Natural killer cell treated with Interleukin-12 subunit alpha and Interleukin-12 subunit beta and Interleukin-15 and Interleukin-18, amount 100 ng/mL, for 72 hours (primary cell): ENCODE measurements at regions not wholly inside any gene's neighbourhood (a gene's known extent, or its start where the extent isn't known, plus 50 kb on each side); places are given as distances from the start of the nearest gene placed in this dataset.
A peak's percentile ranks its signal among the peaks of the same experiment; 100 is the strongest.

ENCODE experiments used
- ATAC-seq, 2 donors: fragments of 150-1000 bp; cut with Tn5 transposase in 1 of 2; sonication (Bioruptor Pico), chemical (Tn5 transposase) in 1 of 2; 2 replicates each; pipeline ENCODE4 v1.10.0; 2021
- DNase-seq: peaks from one replicate; pipeline ENCODE4 v3.0.0; 2022; ENCODE audit warnings: low spot score
- H3K27ac Mint-ChIP-seq, 2 donors: 1 replicate in 1 of 2; 2 replicates in 1 of 2; pipeline ENCODE4 v1.8.0; 2022; ENCODE audit warnings: mixed read lengths in 2 of 2, mild to moderate bottlenecking in 1 of 2, moderate library complexity in 1 of 2
- H3K27me3 Mint-ChIP-seq, 2 donors: 1 replicate in 1 of 2; 2 replicates in 1 of 2; pipeline ENCODE4 v1.8.0; 2022; ENCODE audit warnings: mixed read lengths in 2 of 2
- H3K36me3 Mint-ChIP-seq: one replicate; pipeline ENCODE4 v1.8.0; 2022; ENCODE audit warnings: mixed read lengths
- H3K4me1 Mint-ChIP-seq, 2 donors: 1 replicate in 1 of 2; 2 replicates in 1 of 2; pipeline ENCODE4 v1.8.0; 2022; ENCODE audit warnings: low read depth in 2 of 2, mixed read lengths in 2 of 2, mild to moderate bottlenecking in 1 of 2
- H3K4me3 Mint-ChIP-seq: one replicate; pipeline ENCODE4 v1.8.0; 2022; ENCODE audit warnings: mixed read lengths
- H3K9me3 Mint-ChIP-seq: 2 replicates; pipeline ENCODE4 v1.8.0; 2022; ENCODE audit warnings: mixed read lengths

DNA sequence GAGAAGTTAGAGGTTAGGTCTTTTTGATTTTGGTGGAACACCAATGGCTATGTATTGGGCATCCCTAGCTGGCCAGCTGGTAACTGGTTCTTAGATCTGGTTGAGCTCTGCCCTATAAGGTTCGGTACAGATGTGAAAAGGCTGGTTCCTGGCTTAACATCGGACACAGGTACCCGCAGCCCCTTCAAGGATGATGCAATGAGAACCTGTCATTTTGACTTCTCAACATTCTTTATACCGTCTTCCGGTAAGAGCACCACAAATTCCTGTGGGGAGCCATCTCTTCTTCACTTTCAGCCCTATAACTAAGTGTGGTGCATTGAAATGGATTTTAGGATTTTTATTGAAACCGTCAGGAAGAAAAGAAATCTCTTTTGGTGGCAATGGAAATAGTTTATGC, 222.8 kb downstream of the ADAMTS9 start:
- Mint-ChIP-seq H3K27ac (no peak overlapping the region), H3K4me1 (peaks cover 0 to 4% of the 10 kb centered on the region in 2 donors), H3K9me3 (no peaks in the 10 kb centered on the region), H3K4me3 (no peak overlapping the region), H3K36me3 (no peaks in the 10 kb centered on the region), H3K27me3 (peaks cover 2 to 7% of the 10 kb centered on the region in 2 donors)
- DNase-seq: no peak
- no peak for ATAC-seq

DNA sequence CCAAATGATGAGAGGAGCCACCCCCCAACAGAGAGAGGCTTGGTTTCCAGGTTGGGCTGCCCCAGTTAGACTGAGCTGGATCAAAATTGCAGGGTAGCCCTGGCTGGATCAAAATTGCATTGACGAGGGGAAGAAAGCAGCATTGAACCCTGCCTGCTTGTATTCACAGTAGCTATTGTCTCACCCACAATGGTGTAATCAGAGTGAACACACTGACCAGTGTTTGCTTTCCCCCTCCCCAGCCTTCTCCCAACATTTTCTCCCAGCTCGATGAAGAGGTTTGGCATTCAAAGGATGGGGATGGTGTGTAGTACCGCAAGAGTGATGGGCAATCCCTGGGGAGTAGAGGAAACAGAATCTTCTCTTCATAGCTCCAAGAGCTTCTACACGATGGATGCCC, 223.8 kb downstream of the ADAMTS9 start:
- Mint-ChIP-seq H3K4me3 (no peak overlapping the region), H3K27ac (no peak overlapping the region), H3K9me3 (no peaks in the 10 kb centered on the region), H3K36me3 (no peaks in the 10 kb centered on the region), H3K27me3 (peaks cover 2 to 7% of the 10 kb centered on the region in 2 donors), H3K4me1 (peaks cover 0 to 4% of the 10 kb centered on the region in 2 donors)
- DNase-seq (no peak), ATAC-seq (no peak)

DNA sequence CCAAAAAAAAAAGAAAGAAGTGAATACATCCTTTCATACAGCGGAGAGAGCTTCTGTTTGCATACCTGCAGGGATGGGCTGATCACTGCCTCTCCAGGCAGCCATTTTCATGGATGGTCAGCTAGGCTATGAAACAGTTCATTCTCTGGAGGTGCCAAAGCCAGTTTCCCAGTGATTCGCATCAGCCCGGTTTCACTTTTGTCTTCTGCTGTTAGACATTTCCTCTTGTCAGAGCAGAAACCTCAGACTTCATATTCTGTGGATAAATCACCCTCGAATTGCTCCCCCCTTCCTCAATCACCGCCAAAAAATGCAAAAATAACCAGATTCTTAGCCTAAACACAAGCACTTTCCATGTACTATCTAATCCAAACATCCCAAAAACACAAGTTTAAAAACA, 225.6 kb downstream of the ADAMTS9 start:
- Mint-ChIP-seq H3K4me3 (no peak overlapping the region), H3K4me1 (peaks cover 0 to 4% of the 10 kb centered on the region in 2 donors), H3K36me3 (no peaks in the 10 kb centered on the region), H3K9me3 (no peaks in the 10 kb centered on the region), H3K27me3 (peaks cover 2 to 7% of the 10 kb centered on the region in 2 donors), H3K27ac (no peak overlapping the region)
- no peak for DNase-seq
- ATAC-seq: no peak

GRCh38 chr3:64460877-64461276, 226.9 kb downstream of the ADAMTS9 start:
- no peak for DNase-seq
- Mint-ChIP-seq H3K36me3 (no peaks in the 10 kb centered on the region), H3K4me1 (peaks cover 0 to 4% of the 10 kb centered on the region in 2 donors), H3K27ac (no peak overlapping the region), H3K9me3 (no peaks in the 10 kb centered on the region), H3K27me3 (peaks cover 2 to 10% of the 10 kb centered on the region in 2 donors), H3K4me3 (no peak overlapping the region)
- ATAC-seq: no peak

GRCh38 chr3:64460141-64460730, 227.6 kb downstream of the ADAMTS9 start:
- ATAC-seq (no peak), DNase-seq (no peak)
- H3K27ac Mint-ChIP-seq: no peak overlapping the region
- no peaks in the 10 kb centered on the region for H3K9me3 Mint-ChIP-seq
- no peak overlapping the region for H3K4me3 Mint-ChIP-seq
- no peaks in the 10 kb centered on the region for H3K36me3 Mint-ChIP-seq
- H3K27me3 Mint-ChIP-seq: peaks cover 2 to 16% of the 10 kb centered on the region in 2 donors
- H3K4me1 Mint-ChIP-seq: peaks cover 0 to 4% of the 10 kb centered on the region in 2 donors

- Mint-ChIP-seq H3K9me3 (no peaks in the 10 kb centered on the region), H3K4me1 (peaks cover 0 to 4% of the 10 kb centered on the region in 2 donors), H3K36me3 (no peaks in the 10 kb centered on the region), H3K27me3 (peaks cover 2 to 16% of the 10 kb centered on the region in 2 donors), H3K4me3 (no peak overlapping the region), H3K27ac (no peak overlapping the region)
- no peak for ATAC-seq
- DNase-seq: no peak
Observed at GRCh38 chr3:64459711-64460110, 228.1 kb downstream of the ADAMTS9 start.

GRCh38 chr3:64457811-64458210, 230.0 kb downstream of the ADAMTS9 start:
- H3K36me3 Mint-ChIP-seq: no peaks in the 10 kb centered on the region
- ATAC-seq: no peak

GRCh38 chr3:64456674-64457073, 231.1 kb downstream of the ADAMTS9 start:
- Mint-ChIP-seq H3K9me3 (no peaks in the 10 kb centered on the region), H3K36me3 (no peaks in the 10 kb centered on the region), H3K4me3 (no peak overlapping the region), H3K27me3 (peaks cover 0 to 16% of the 10 kb centered on the region in 2 donors), H3K27ac (no peak overlapping the region), H3K4me1 (no peaks in the 10 kb centered on the region)
- ATAC-seq (no peak), DNase-seq (no peak)

More at GRCh38 chr3:64457811-64458210, 230.0 kb downstream of the ADAMTS9 start:
- Mint-ChIP-seq H3K27ac (no peak overlapping the region), H3K4me3 (no peak overlapping the region), H3K9me3 (no peaks in the 10 kb centered on the region), H3K4me1 (peaks cover 0 to 4% of the 10 kb centered on the region in 2 donors), H3K27me3 (peaks cover 2 to 16% of the 10 kb centered on the region in 2 donors)
- DNase-seq: no peak

DNA sequence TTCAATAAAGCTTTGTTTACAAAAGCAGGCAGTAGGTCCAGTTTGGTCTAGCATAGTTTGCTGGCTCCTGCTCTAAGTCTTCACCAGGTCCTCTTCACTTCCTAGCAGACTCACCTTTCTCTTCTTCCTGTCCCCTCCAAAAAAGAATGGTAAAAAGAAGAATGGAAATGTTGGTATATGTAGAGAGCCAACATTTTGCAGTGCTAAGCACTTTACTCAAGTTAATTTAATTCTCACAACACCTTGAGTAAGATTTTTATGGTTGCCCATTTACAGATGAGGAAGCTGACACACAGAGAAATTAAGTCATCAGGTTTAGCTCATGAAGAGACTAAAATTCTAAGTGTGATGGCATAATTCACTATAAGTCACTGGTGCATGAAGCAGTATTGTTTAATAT, 230.1 kb upstream of the PRICKLE2 start:
- no peak overlapping the region for H3K27ac Mint-ChIP-seq
- no peaks in the 10 kb centered on the region for H3K36me3 Mint-ChIP-seq
- ATAC-seq: no peak
- H3K4me3 Mint-ChIP-seq: no peak overlapping the region
- H3K27me3 Mint-ChIP-seq: peaks cover 3 to 10% of the 10 kb centered on the region in 2 donors
- DNase-seq: no peak
- H3K4me1 Mint-ChIP-seq: no peaks in the 10 kb centered on the region
- no peaks in the 10 kb centered on the region for H3K9me3 Mint-ChIP-seq

DNA sequence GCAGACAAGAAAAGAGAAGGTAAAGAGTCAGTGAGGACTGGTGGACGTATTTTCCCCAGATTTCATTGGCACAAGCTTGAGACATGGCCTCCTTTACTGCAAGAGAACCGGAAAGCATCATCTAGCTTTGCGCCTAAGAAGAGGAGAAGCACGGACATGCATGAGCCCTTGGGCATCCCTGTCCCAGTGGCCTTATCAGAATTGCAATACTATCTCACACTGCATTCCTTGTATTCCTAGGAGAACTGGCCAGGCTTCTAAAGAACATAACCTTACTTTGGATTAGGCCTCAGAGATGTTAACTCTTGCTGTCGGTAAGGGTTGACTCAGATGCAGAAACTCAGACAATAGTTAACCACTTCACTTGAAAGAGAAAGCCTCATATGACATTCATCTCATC, 229.5 kb upstream of the PRICKLE2 start:
- ATAC-seq: no peak
- peaks cover 5 to 9% of the 10 kb centered on the region in 2 donors for H3K27me3 Mint-ChIP-seq
- H3K9me3 Mint-ChIP-seq: no peaks in the 10 kb centered on the region
- no peaks in the 10 kb centered on the region for H3K36me3 Mint-ChIP-seq
- no peaks in the 10 kb centered on the region for H3K4me1 Mint-ChIP-seq
- no peak for DNase-seq
- H3K27ac Mint-ChIP-seq: no peak overlapping the region
- no peak overlapping the region for H3K4me3 Mint-ChIP-seq

GRCh38 chr3:64454179-64454578, 228.9 kb upstream of the PRICKLE2 start:
- Mint-ChIP-seq H3K36me3 (no peaks in the 10 kb centered on the region), H3K27ac (no peak overlapping the region), H3K4me3 (no peak overlapping the region), H3K4me1 (no peaks in the 10 kb centered on the region), H3K27me3 (peaks cover 5 to 9% of the 10 kb centered on the region in 2 donors), H3K9me3 (no peaks in the 10 kb centered on the region)
- DNase-seq (no peak), ATAC-seq (no peak)

GRCh38 chr3:64451283-64452012, 226.2 kb upstream of the PRICKLE2 start:
- Mint-ChIP-seq H3K4me3 (no peak overlapping the region), H3K27me3 (peaks cover 8 to 24% of the 10 kb centered on the region in 2 donors), H3K9me3 (no peaks in the 10 kb centered on the region), H3K27ac (no peak overlapping the region), H3K4me1 (no peaks in the 10 kb centered on the region), H3K36me3 (no peaks in the 10 kb centered on the region)
- ATAC-seq (peak in 1 of 2 donors; percentile 36), DNase-seq (no peak)

DNA sequence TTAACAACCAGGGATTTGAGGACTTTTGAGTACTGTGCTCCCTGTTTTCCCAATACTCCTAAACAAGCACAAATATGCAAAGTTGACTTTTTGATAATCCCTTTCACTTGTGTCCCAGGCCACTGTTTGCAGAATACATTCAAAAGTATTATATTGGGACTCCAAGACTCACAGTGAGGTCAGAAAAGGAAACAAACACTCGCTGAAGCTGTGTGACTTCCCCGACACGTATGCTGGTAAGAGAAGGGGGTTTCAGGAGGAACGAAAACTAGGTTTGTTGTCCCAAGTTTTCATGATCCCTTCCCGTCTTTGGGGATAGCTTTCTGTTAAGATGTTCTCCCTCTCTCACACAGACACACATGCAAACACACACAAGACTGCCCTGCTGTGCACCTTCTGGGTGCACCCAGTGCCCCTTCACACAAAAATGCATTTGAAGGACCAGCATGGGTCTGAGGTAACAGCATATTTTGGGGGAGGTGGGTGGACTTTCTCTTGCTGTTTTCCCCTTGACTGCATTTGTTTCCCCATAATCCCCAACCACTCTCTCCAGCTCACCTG, 225.2 kb upstream of the PRICKLE2 start:
- ATAC-seq (no peak), DNase-seq (no peak)
- Mint-ChIP-seq H3K9me3 (no peaks in the 10 kb centered on the region), H3K36me3 (no peaks in the 10 kb centered on the region), H3K27me3 (peaks cover 15 to 25% of the 10 kb centered on the region in 2 donors), H3K27ac (no peak overlapping the region), H3K4me3 (no peak overlapping the region), H3K4me1 (no peaks in the 10 kb centered on the region)

DNA sequence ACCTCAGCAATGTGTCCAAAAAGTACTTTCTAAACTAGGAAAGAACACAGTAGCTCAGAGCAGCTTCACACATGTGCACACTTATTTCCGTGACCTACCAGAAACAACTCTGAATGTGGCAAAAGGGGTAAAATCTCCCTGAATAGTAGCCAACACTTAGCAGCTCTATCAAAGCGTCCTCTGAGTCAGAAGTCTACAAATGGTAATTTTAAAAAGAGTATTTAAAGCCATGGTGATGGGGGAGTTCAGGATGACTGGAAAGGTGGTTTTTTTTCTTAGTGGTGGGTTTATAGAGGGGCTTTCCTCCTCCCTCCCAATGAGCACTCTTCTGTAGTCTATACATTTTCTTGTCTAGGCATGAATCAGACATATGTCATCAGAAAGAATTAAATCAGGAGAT, 223.8 kb upstream of the PRICKLE2 start:
- Mint-ChIP-seq H3K36me3 (no peaks in the 10 kb centered on the region), H3K27me3 (peaks cover 19 to 24% of the 10 kb centered on the region in 2 donors), H3K9me3 (no peaks in the 10 kb centered on the region), H3K4me3 (no peak overlapping the region), H3K4me1 (no peaks in the 10 kb centered on the region), H3K27ac (no peak overlapping the region)
- ATAC-seq (no peak), DNase-seq (no peak)
